ENCODE measurements at regions not wholly inside any gene's neighbourhood (a gene's known extent, or its start where the extent isn't known, plus 50 kb on each side); places are given as distances from the start of the nearest gene placed in this dataset.

DNA sequence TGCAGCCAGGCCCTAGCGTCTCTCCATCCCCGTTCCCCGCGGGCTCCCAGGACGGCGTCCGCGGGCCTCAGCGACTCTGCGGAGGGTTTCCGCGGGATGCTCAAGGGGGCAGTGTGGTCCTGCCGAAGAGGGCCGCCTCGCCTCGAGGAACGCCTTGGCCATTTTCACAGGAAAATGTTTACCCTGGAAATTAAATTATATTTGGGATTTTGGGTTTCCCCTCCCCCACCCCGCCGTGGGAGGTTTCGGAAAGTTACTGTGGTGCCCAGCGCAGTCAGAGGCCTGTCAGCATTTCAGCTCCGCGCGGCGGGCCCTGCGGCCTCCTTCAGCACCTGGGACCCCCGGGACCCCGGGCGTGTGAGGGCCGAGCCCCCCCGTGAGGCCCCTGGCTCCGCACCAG lies 94.5 kb downstream of the PCTP start (continued):
- TF ChIP-seq RBBP5 (IDR thresholded peaks at IDR 0.05; ENCODE audit: borderline replicate concordance, low read depth, low read length) (0 out of 2 replicates have a peak, but pooled peaks have one; percentile 38), YY1 (IDR thresholded peaks at IDR 0.05; ENCODE audit: low read depth, low read length) (peak; percentile 21; the same call in 1 of the 2 replicates)
